ENCODE measurements at regions not wholly inside any gene's neighbourhood (a gene's known extent, or its start where the extent isn't known, plus 50 kb on each side); places are given as distances from the start of the nearest gene placed in this dataset.
"Not testable (repeated sequence)": the region's sequence is repeated elsewhere in the genome, so short reads cannot be mapped to it uniquely, and the experiment has no call there.

DNA sequence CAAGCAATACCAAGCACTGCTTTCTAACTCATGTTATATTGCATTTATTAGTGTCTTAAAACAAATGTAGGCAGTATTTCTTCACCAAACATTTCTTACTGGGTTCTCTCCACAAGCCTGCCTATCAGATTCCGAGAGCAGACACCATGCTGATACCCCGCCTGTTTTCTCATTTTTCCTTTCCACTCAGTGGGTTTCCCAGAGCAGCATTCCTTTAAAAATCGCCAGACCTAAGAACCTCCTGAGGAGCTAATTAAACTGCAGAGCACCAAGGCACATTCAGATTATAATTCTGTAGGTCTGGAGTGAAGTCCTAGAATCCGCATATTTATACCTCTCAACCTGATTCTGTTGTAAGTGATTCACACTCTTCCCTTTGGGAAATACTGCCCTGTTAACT is 405.6 kb downstream of the TNS1 start:
- Histone ChIP-seq H3K9ac (ENCODE audit: low read length) (no peak overlapping the region), H3K9me3 (ENCODE audit: control insufficient read depth, low read length) (no peaks in the 10 kb centered on the region), H3K4me3 (ENCODE audit: low read length) (no peak overlapping the region), H3K4me1 (ENCODE audit: control insufficient read depth, insufficient read depth, low read length) (no peaks in the 10 kb centered on the region), H3K36me3 (ENCODE audit: control insufficient read depth, insufficient read depth, low read length) (no peaks in the 10 kb centered on the region), H3K27me3 (ENCODE audit: control insufficient read depth, insufficient read depth, low read length) (no peaks in the 10 kb centered on the region)

DNA sequence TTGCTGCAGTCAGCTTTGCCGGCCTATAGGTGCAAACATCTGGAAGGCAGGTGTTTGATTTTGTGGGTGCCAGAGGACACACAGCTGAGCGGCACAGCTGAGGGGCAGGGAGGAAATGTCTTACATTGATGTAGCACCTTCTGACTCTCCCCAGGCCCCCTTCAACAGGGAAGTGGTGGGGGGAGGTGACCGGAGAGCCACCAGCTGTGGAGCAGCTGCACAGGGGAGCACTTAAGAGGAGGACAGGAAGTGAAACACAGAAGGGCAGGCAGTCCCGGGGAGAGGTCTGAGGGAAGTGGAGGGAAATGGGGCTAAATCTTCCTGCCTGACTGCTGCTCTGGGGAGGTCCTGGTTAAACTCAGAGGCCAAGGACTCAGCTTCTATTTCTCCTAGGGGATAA is 409.1 kb downstream of the TNS1 start:
- no peaks in the 10 kb centered on the region for H3K27me3 ChIP-seq (ENCODE audit: control insufficient read depth, insufficient read depth, low read length)
- no peak overlapping the region for H3K4me3 ChIP-seq (ENCODE audit: low read length)
- H3K9ac ChIP-seq (ENCODE audit: low read length), result no peak overlapping the region
- H3K4me1 ChIP-seq (ENCODE audit: control insufficient read depth, insufficient read depth, low read length), result no peaks in the 10 kb centered on the region
- H3K36me3 ChIP-seq (ENCODE audit: control insufficient read depth, insufficient read depth, low read length), result no peaks in the 10 kb centered on the region
- no peaks in the 10 kb centered on the region for H3K9me3 ChIP-seq (ENCODE audit: control insufficient read depth, low read length)

DNA sequence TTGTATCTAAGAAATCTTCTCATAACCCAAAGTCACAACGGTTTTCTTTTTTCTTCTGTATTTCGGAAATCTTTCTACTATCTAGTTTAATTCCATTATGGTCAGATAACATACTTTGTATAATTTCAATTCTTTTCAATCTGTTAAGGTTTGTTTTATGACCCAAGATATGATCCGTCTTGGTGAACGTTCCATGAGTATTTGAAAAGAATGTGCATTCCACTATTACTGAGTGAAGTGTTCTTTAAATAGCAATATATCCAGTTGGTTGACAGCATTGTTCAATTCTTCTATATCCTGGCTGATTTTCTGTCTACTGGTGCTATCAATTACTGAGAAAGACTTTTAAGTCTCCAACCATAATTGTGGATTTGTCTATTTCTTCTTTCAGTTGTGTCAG is 414.5 kb downstream of the TNS1 start:
- Histone ChIP-seq H3K36me3 (ENCODE audit: control insufficient read depth, insufficient read depth, low read length) (no peaks in the 10 kb centered on the region), H3K9me3 (ENCODE audit: control insufficient read depth, low read length) (no peaks in the 10 kb centered on the region), H3K27me3 (ENCODE audit: control insufficient read depth, insufficient read depth, low read length) (no peaks in the 10 kb centered on the region), H3K9ac (ENCODE audit: low read length) (no peak overlapping the region), H3K4me3 (ENCODE audit: low read length) (no peak overlapping the region), H3K4me1 (ENCODE audit: control insufficient read depth, insufficient read depth, low read length) (no peaks in the 10 kb centered on the region)

DNA sequence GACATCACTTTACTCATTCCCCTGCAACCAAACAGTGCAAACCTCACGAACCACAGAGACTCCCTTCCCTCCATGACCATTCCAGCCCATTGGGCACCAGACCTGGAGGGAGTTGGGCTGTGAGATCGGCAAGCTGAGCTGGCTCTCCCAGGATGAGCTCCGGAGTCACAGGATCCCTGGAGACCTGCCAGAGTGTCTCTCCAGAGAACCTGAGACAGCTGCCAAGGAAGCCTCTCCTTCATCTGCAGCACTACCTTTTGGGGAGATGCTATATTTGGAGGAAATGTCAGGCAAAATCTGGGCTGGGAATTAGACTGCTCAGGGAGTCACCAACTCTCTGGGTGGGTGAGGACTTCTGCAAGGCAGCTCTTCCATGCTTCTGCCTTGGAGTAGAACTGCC is 417.4 kb downstream of the TNS1 start:
- Histone ChIP-seq H3K27me3 (ENCODE audit: control insufficient read depth, insufficient read depth, low read length) (no peaks in the 10 kb centered on the region), H3K4me1 (ENCODE audit: control insufficient read depth, insufficient read depth, low read length) (no peaks in the 10 kb centered on the region), H3K36me3 (ENCODE audit: control insufficient read depth, insufficient read depth, low read length) (no peaks in the 10 kb centered on the region), H3K4me3 (ENCODE audit: low read length) (no peak overlapping the region), H3K9ac (ENCODE audit: low read length) (no peak overlapping the region), H3K9me3 (ENCODE audit: control insufficient read depth, low read length) (no peaks in the 10 kb centered on the region)

DNA sequence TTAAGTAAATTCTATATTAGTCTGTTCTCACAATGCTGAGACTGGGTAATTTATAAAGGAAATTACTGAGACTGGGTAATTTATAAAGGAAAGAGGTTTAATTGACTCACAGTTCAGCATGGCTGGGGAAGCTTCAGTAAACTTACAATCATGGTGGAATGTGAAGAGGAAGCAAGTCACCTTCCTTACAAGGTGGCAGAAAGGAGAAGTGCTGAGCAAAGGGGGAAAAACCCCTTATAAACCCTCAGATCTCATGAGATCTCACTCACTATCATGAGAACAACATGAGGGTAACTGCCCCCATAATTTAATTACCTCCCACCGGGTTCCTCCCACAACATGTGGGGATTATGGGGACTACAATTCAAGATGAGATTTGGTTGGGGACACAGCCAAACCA is 422.4 kb downstream of the TNS1 start:
- H3K4me1 ChIP-seq (ENCODE audit: control insufficient read depth, insufficient read depth, low read length); H3K4me3 ChIP-seq (ENCODE audit: low read length); H3K27me3 ChIP-seq (ENCODE audit: control insufficient read depth, insufficient read depth, low read length); H3K9ac ChIP-seq (ENCODE audit: low read length); H3K9me3 ChIP-seq (ENCODE audit: control insufficient read depth, low read length); H3K36me3 ChIP-seq (ENCODE audit: control insufficient read depth, insufficient read depth, low read length): not testable (repeated sequence)

GRCh38 chr2:217573571-217573970 is 429.2 kb downstream of the TNS1 start:
- Histone ChIP-seq H3K36me3 (ENCODE audit: control insufficient read depth, insufficient read depth, low read length) (no peaks in the 10 kb centered on the region), H3K9me3 (ENCODE audit: control insufficient read depth, low read length) (no peaks in the 10 kb centered on the region), H3K27me3 (ENCODE audit: control insufficient read depth, insufficient read depth, low read length) (no peaks in the 10 kb centered on the region), H3K9ac (ENCODE audit: low read length) (no peak overlapping the region), H3K4me1 (ENCODE audit: control insufficient read depth, insufficient read depth, low read length) (no peaks in the 10 kb centered on the region), H3K4me3 (ENCODE audit: low read length) (no peak overlapping the region)

- H3K27me3 ChIP-seq (ENCODE audit: control insufficient read depth, insufficient read depth, low read length), result no peaks in the 10 kb centered on the region
- H3K4me1 ChIP-seq (ENCODE audit: control insufficient read depth, insufficient read depth, low read length), result no peaks in the 10 kb centered on the region
- H3K9me3 ChIP-seq (ENCODE audit: control insufficient read depth, low read length), result no peaks in the 10 kb centered on the region
- H3K36me3 ChIP-seq (ENCODE audit: control insufficient read depth, insufficient read depth, low read length), result no peaks in the 10 kb centered on the region
- H3K4me3 ChIP-seq (ENCODE audit: low read length), result no peak overlapping the region
- H3K9ac ChIP-seq (ENCODE audit: low read length), result no peak overlapping the region
These were observed 432.4 kb downstream of the TNS1 start for GRCh38 chr2:217570394-217570793.

GRCh38 chr2:217568289-217568971 is 434.4 kb downstream of the TNS1 start:
- no peak overlapping the region for H3K9ac ChIP-seq (ENCODE audit: low read length)
- H3K27me3 ChIP-seq (ENCODE audit: control insufficient read depth, insufficient read depth, low read length), result no peaks in the 10 kb centered on the region
- no peaks in the 10 kb centered on the region for H3K4me1 ChIP-seq (ENCODE audit: control insufficient read depth, insufficient read depth, low read length)
- no peaks in the 10 kb centered on the region for H3K36me3 ChIP-seq (ENCODE audit: control insufficient read depth, insufficient read depth, low read length)
- H3K4me3 ChIP-seq (ENCODE audit: low read length), result no peak overlapping the region
- no peaks in the 10 kb centered on the region for H3K9me3 ChIP-seq (ENCODE audit: control insufficient read depth, low read length)

- Histone ChIP-seq H3K4me3 (ENCODE audit: low read length) (no peak overlapping the region), H3K27me3 (ENCODE audit: control insufficient read depth, insufficient read depth, low read length) (no peaks in the 10 kb centered on the region), H3K4me1 (ENCODE audit: control insufficient read depth, insufficient read depth, low read length) (no peaks in the 10 kb centered on the region), H3K9me3 (ENCODE audit: control insufficient read depth, low read length) (no peaks in the 10 kb centered on the region), H3K9ac (ENCODE audit: low read length) (no peak overlapping the region), H3K36me3 (ENCODE audit: control insufficient read depth, insufficient read depth, low read length) (no peaks in the 10 kb centered on the region)
These were observed 439.2 kb downstream of the TNS1 start for GRCh38 chr2:217563565-217563964.

DNA sequence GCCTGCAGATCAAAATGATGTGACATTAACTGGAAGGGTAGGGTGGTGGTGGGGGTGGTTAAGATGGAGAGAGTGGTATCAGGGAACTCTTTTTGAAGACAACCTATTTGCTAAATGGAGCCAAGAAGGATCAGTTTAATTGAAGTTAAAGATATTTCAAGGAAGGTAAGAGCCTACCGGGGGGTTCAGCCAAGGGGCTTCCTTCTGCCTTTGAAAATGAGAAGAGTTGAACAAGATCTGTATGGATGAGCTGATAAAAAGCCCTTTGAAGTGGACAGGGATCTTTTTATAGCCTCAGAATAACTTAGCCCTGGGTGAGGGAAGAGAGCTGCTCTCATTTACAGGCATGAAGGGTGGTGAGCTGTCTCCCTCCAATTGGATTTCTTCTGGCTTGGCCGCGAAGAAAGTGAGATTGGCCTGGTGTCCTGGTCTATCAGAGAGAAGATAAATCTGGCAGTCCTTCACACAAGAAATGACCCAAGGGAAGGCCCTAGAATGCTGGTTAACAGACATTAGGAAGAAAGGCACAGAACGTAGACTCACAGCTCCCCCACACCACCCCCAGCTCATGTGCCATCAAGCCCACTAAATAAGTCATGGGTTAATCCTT is 439.8 kb downstream of the TNS1 start:
- Histone ChIP-seq H3K27me3 (ENCODE audit: control insufficient read depth, insufficient read depth, low read length) (no peaks in the 10 kb centered on the region), H3K4me1 (ENCODE audit: control insufficient read depth, insufficient read depth, low read length) (no peaks in the 10 kb centered on the region), H3K36me3 (ENCODE audit: control insufficient read depth, insufficient read depth, low read length) (no peaks in the 10 kb centered on the region), H3K9ac (ENCODE audit: low read length) (no peak overlapping the region), H3K4me3 (ENCODE audit: low read length) (no peak overlapping the region), H3K9me3 (ENCODE audit: control insufficient read depth, low read length) (no peaks in the 10 kb centered on the region)

GRCh38 chr2:217559084-217559483 is 443.7 kb downstream of the TNS1 start:
- no peak overlapping the region for H3K4me3 ChIP-seq (ENCODE audit: low read length)
- no peaks in the 10 kb centered on the region for H3K36me3 ChIP-seq (ENCODE audit: control insufficient read depth, insufficient read depth, low read length)

DNA sequence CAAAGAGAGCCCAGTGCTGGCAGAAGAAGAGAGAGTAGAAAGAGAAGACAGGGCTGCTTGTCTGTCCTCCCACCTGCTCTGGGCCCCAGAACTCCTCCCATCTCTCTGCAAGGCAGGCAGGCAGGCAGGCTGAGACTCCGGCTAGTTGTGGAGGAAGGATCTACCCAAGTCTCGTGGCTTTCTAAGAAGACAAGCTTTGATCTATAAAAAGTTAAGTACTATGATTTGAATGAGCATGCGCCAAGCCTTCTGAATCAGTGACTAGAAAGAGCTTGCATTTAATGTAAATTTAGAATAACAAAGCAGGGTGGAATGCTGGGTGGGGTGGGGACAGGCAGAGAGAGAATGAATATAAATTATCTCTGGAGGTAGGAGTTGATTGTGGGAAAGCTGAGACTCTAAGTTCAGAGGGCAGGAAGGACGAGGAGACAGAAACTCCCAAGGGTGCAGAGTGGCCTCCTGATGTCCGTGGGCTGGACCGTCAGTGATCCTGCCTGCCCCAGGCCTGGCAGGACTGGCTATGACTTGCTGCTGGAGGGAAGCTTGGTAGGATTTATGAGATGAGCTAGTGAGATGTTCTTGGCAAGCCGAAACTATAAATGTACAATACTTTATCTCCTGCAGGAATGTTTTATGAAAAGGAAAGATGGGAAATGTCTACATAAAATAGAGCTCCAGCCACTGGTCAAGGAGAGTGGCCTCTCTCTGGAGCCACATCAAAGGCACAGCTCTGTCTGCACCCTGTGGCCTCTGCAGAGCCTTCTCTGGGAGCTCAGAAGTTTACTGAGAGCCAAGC is 447.5 kb downstream of the TNS1 start:
- H3K9ac ChIP-seq (ENCODE audit: low read length), result no peak overlapping the region
- no peaks in the 10 kb centered on the region for H3K36me3 ChIP-seq (ENCODE audit: control insufficient read depth, insufficient read depth, low read length)

More at GRCh38 chr2:217559084-217559483, 443.7 kb downstream of the TNS1 start:
- H3K4me1 ChIP-seq (ENCODE audit: control insufficient read depth, insufficient read depth, low read length), result no peaks in the 10 kb centered on the region
- no peaks in the 10 kb centered on the region for H3K27me3 ChIP-seq (ENCODE audit: control insufficient read depth, insufficient read depth, low read length)
- H3K9ac ChIP-seq (ENCODE audit: low read length), result no peak overlapping the region
- H3K9me3 ChIP-seq (ENCODE audit: control insufficient read depth, low read length), result no peaks in the 10 kb centered on the region

More for the DNA sequence above, 447.5 kb downstream of the TNS1 start:
- Histone ChIP-seq H3K4me3 (ENCODE audit: low read length) (no peak overlapping the region), H3K9me3 (ENCODE audit: control insufficient read depth, low read length) (no peaks in the 10 kb centered on the region), H3K27me3 (ENCODE audit: control insufficient read depth, insufficient read depth, low read length) (no peaks in the 10 kb centered on the region), H3K4me1 (ENCODE audit: control insufficient read depth, insufficient read depth, low read length) (no peaks in the 10 kb centered on the region)
